ENCODE measurements at regions not wholly inside any gene's neighbourhood (a gene's known extent, or its start where the extent isn't known, plus 50 kb on each side); places are given as distances from the start of the nearest gene placed in this dataset.

DNA sequence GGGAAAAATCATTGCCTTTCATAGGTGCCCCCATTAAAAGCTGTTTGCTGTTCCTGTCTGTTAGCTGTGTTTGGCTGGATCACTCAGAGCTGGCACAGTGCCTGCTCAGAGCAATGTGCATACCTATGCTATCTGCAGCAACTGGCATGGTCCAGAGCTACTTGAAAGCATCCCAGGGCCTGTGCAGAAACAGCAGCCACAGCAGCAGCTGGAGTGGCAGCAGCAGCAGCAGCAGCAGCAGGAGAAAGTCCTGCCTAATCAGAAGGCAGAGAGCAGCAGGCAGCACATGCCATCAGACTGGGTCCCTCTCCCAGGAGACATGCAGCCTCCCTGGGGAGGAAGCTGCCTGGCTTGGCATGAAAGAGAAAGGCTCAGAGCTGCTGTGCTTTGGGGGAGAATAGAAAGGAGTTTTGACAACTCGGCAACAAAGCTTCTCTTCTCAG lies 243.8 kb upstream of the WWC1 start:
- no peaks in the 10 kb centered on the region for H3K36me3 ChIP-seq (replicated peaks in 1 of 2; ENCODE audit: control insufficient read depth in 1 of 2, insufficient read depth in 2 of 2, low read length in 2 of 2)
- no peaks in the 10 kb centered on the region for H3K79me2 ChIP-seq (ENCODE audit: insufficient read depth, low read length)
- DNase-seq (ENCODE audit: low spot score) (no peak), ATAC-seq (peak; percentile 48), FAIRE-seq (no peak)
- no TSS peak for BruUV-seq (replicated peaks)
- no peak overlapping the region for H3K9ac ChIP-seq (ENCODE audit: insufficient read depth, low read depth, low read length)
- H3K9me3 ChIP-seq (ENCODE audit: low read length) = no peaks in the 10 kb centered on the region
- H3K4me1 ChIP-seq (ENCODE audit: insufficient read depth, low read length) = no peaks in the 10 kb centered on the region
- no peaks in the 10 kb centered on the region for H4K20me1 ChIP-seq (ENCODE audit: insufficient read depth, low read length)
- no peak overlapping the region for H3K4me2 ChIP-seq (ENCODE audit: low read depth, low read length)
- POLR2A ChIA-PET = interaction anchor here (1.2 kb wide), 1 partner anchor 23 kb away, joined by 3 read pairs; no protein-coding TSS in a partner anchor
- CTCF ChIA-PET (ENCODE audit: low intra/inter-chr PET ratio, low total read pairs) = interaction anchor here (1.4 to 1.9 kb wide), 2 partner anchors 323 to 324 kb away, joined by 3 to 20 read pairs; no protein-coding TSS in a partner anchor
- intact Hi-C loops (cut with micrococcal nuclease; ENCODE audit: unreplicated experiment) = loop anchor here (1.0 kb wide), 1 partner anchor 324 kb away; no protein-coding TSS in a partner anchor
- in situ Hi-C loops (cut with HindIII; ENCODE audit: extremely low pct_ligation_motif_present, low pct_unique_long_range_greater_than_20kb) = no loop called here
- H2AFZ ChIP-seq (ENCODE audit: low read length) = no peak overlapping the region
- H3K27ac ChIP-seq (ENCODE audit: extremely low read length, insufficient read depth, low read length) = no peak overlapping the region
- H3K27me3 ChIP-seq (ENCODE audit: control insufficient read depth in 1 of 2, insufficient read depth in 2 of 2, low read length in 2 of 2) = no peaks in the 10 kb centered on the region
- TF ChIP-seq SAFB2 (CRISPR knock-in tag; IDR thresholded peaks at IDR 0.05; ENCODE audit: borderline replicate concordance, low read depth) (no peak), TAF1 (CRISPR knock-in tag; IDR thresholded peaks at IDR 0.05) (no peak), TEAD3 (CRISPR knock-in tag; optimal IDR thresholded peaks at IDR 0.05; ENCODE audit: borderline replicate concordance) (no peak), NR1H2 (CRISPR knock-in tag; IDR thresholded peaks at IDR 0.05; ENCODE audit: borderline replicate concordance, low read depth) (no peak), ZNF484 (CRISPR knock-in tag; IDR thresholded peaks at IDR 0.05; ENCODE audit: borderline replicate concordance, low read depth) (no peak), SMAD3 (CRISPR knock-in tag; IDR thresholded peaks at IDR 0.05) (no peak), HNF4G (IDR thresholded peaks at IDR 0.05; ENCODE audit: borderline replicate concordance, low read depth, low read length) (no peak), HNF4G (CRISPR knock-in tag; IDR thresholded peaks at IDR 0.05; ENCODE audit: borderline replicate concordance, low read depth) (no peak)
- H3K4me3 ChIP-seq (replicated peaks in 1 of 3; ENCODE audit: insufficient read depth in 1 of 3, low read depth in 2 of 3, low read length in 3 of 3) = no peak overlapping the region
- WGBS (ENCODE audit: low lambda C conversion rate) = 0% methylated on average over 1 of the region's 1 CpG

DNA sequence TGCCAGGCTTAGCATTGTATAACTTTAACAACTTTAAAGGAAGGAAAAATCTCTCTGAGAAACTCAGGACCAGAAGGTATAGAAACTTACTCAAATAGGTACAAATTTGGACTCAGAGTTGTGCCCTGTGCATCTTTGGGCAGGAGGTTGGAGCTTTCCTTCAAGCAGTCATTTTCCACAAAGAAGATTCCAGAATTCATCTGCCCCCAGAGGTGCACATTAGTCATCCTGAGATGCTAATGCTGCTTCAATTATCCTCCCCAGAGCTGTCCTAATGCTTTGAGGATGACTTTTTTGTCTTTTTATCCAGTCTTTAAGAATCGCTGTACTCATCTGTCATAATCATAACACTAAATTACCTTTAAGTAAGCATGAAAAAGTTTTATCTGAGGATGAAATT lies 243.0 kb upstream of the WWC1 start:
- H3K9me3 ChIP-seq (ENCODE audit: low read length) = no peaks in the 10 kb centered on the region
- no peaks in the 10 kb centered on the region for H3K4me1 ChIP-seq (ENCODE audit: insufficient read depth, low read length)
- no TSS peak for BruUV-seq (replicated peaks)
- intact Hi-C loops (cut with micrococcal nuclease; ENCODE audit: unreplicated experiment) = no loop called here
- ChIA-PET POLR2A (no interaction called here), CTCF (ENCODE audit: low intra/inter-chr PET ratio, low total read pairs) (interaction anchor here (1.4 kb wide), 1 partner anchor 323 kb away, joined by 3 read pairs; no protein-coding TSS in a partner anchor)
- H4K20me1 ChIP-seq (ENCODE audit: insufficient read depth, low read length) = no peaks in the 10 kb centered on the region
- no peak for FAIRE-seq
- H3K4me2 ChIP-seq (ENCODE audit: low read depth, low read length) = no peak overlapping the region
- H3K79me2 ChIP-seq (ENCODE audit: insufficient read depth, low read length) = no peaks in the 10 kb centered on the region
- no peak for DNase-seq (ENCODE audit: low spot score)
- no peak for ATAC-seq
- no peaks in the 10 kb centered on the region for H3K27me3 ChIP-seq (ENCODE audit: control insufficient read depth in 1 of 2, insufficient read depth in 2 of 2, low read length in 2 of 2)
- no peak overlapping the region for H3K4me3 ChIP-seq (replicated peaks in 1 of 3; ENCODE audit: insufficient read depth in 1 of 3, low read depth in 2 of 3, low read length in 3 of 3)
- TF ChIP-seq SALL1 (CRISPR knock-in tag; IDR thresholded peaks at IDR 0.05) (no peak), IKZF5 (CRISPR knock-in tag; IDR thresholded peaks at IDR 0.05) (no peak)
- H2AFZ ChIP-seq (ENCODE audit: low read length) = no peak overlapping the region
- 0% methylated on average over 1 of the region's 1 CpG for WGBS (ENCODE audit: low lambda C conversion rate)
- H3K36me3 ChIP-seq (replicated peaks in 1 of 2; ENCODE audit: control insufficient read depth in 1 of 2, insufficient read depth in 2 of 2, low read length in 2 of 2) = no peaks in the 10 kb centered on the region
- in situ Hi-C loops (cut with HindIII; ENCODE audit: extremely low pct_ligation_motif_present, low pct_unique_long_range_greater_than_20kb) = no loop called here
- no peak overlapping the region for H3K9ac ChIP-seq (ENCODE audit: insufficient read depth, low read depth, low read length)
- no peak overlapping the region for H3K27ac ChIP-seq (ENCODE audit: extremely low read length, insufficient read depth, low read length)
